Suppressor macrophage treated with lipopolysaccharide for 1 hour (primary cell): ENCODE measurements at regions not wholly inside any gene's neighbourhood (a gene's known extent, or its start where the extent isn't known, plus 50 kb on each side); places are given as distances from the start of the nearest gene placed in this dataset.
"Not testable (repeated sequence)": the region's sequence is repeated elsewhere in the genome, so short reads cannot be mapped to it uniquely, and the experiment has no call there.

Experiments used
- DNase-seq, 3 donors: peaks; one replicate each; pipeline ENCODE4 v3.0.0-alpha.2; 2020 to 2022

- not testable (repeated sequence) for DNase-seq
These were observed 254.5 kb upstream of the PLGLB1 start for GRCh38 chr2:87275974-87276629.

GRCh38 chr2:87276673-87277072, 255.0 kb upstream of the PLGLB1 start:
- not testable (repeated sequence) for DNase-seq

GRCh38 chr2:87277734-87278133, 256.1 kb upstream of the PLGLB1 start:
- DNase-seq, result not testable (repeated sequence)

DNA sequence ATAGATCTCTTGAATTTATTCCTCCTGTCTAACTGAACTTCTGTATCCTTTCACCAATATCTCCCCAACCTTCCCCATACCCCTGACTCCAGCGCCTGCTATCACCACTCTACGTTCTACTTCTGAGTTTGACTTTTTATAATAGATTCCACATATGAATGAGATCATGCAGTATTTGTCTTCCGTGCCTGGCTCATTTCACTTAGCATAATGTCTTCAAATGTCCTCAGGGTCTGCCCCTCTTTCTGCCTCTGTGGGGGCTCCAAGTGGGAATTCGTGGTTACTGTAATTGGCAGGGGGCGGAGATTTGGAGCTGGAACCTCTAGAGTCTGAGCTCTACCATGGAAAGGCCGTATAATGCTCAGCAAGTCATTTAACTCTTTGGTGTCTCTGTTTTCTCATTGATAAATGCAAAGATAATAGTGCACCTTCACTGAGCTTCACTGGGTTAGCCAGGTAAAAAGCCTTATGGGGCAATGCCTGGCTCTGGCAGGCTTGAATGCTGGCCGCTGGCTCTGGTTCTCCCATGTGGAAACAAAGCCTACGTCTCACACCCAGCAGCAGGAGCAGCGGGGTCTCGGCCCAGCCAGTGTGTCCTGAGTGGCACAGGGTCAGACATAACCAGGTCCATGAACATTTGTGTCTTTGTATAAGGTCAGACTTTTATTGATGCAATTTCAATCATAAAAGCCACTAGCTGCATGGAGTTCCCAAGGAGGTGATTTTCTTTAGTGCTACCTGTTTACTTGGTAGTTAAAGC, 259.1 kb upstream of the PLGLB1 start:
- DNase-seq, result not testable (repeated sequence)

- DNase-seq, result not testable (repeated sequence)
These were observed 262.3 kb upstream of the PLGLB1 start for GRCh38 chr2:87283735-87284470.

DNA sequence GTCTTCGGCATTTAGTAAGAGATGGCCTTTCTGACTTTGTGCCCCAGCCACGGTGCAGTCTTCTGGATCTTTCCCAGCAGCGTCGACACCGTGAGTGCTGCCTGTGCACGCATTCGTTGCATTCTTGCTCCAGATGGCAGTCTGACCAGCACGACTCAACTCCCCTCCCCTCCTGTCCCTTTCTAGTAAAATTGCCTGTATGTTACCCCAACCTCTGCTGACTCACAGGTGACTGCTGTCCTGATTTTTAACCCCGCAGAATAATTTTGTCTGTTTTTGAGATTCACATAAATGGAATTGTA, 262.8 kb upstream of the PLGLB1 start:
- DNase-seq, result not testable (repeated sequence)

DNA sequence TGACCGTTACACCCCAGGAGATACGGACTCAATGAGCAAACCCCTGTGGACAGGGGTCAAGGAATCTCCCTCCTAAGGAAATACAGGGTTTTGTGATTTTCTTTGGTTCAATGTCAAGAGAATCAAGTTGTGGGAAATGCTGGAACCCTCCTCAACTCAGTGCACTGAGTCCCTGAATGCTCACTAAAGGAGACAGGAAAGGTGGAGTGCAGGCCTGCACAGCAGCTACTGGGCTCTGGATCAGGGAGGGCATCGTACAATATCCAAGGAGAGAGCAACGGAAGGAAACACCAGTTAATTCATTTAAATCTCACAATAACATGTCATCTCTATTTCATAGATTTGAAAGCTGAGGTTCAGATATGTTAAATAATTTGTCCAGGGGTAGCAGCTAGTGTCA, 263.5 kb upstream of the PLGLB1 start:
- not testable (repeated sequence) for DNase-seq

DNA sequence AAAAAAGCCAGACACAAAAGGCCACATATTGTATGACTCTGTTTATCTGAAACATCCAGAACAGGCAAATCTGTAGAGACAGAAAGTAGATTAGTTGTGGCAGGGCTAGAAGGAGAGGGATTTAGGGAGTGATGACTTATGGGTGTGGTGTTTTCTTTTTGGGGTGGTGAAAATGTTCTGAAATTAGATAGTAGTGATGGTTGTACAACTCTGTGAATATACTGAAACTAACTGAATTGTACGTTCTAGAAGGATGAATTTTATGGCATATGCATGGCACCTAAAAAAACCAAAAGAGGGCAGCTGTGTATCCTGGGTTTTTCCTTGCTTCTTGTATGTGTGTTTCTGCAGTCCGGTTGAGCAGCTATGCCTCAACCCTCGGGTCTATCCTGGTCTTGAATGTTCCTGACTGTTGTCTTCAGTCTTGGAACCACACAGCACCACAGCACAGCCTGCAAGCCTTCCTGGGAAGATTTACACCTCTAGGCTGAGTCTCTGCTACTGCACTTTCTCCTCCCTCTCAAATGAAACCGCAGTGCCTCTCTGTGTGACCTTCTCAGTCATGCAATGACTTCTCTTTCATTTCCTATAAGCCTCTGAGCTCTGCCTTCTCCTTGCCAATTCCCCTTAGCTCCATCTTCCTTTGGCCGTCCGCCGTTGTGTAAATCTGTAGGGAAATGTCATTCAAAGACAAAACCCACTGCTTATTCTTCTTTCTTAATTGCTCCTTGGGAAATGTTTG, 269.1 kb upstream of the PLGLB1 start:
- DNase-seq, result not testable (repeated sequence)

- peak; percentile 45 to 78 (median 64) for DNase-seq
These were observed 270.0 kb upstream of the PLGLB1 start for GRCh38 chr2:87291400-87292200.

GRCh38 chr2:87293931-87294594, 272.4 kb upstream of the PLGLB1 start:
- not testable (repeated sequence) for DNase-seq

DNA sequence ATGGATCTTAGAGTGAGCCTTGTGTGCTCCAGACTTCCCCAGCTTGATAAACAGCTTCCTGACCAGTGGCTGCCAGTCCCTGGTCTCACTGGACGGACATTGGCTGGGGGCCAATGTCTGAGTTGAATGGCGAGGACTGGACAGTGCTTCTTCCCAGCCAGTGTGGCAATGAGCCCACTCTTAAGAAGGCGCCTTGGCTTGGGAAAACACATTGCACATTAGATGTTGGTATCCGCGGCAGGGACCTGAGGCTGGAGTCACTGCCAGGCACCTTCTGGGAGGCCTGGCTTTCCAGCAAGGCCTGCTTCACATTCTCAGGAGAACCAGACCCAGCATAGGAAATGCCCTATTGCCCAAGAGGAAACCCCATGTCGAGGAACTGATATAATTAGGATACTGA, 273.5 kb upstream of the PLGLB1 start:
- not testable (repeated sequence) for DNase-seq

- not testable (repeated sequence) for DNase-seq
These were observed 279.7 kb upstream of the PLGLB1 start for GRCh38 chr2:87301349-87301748.

GRCh38 chr2:87301871-87302270, 280.2 kb upstream of the PLGLB1 start:
- not testable (repeated sequence) for DNase-seq

GRCh38 chr2:87308621-87309020, 287.0 kb upstream of the PLGLB1 start:
- DNase-seq, result not testable (repeated sequence)

DNA sequence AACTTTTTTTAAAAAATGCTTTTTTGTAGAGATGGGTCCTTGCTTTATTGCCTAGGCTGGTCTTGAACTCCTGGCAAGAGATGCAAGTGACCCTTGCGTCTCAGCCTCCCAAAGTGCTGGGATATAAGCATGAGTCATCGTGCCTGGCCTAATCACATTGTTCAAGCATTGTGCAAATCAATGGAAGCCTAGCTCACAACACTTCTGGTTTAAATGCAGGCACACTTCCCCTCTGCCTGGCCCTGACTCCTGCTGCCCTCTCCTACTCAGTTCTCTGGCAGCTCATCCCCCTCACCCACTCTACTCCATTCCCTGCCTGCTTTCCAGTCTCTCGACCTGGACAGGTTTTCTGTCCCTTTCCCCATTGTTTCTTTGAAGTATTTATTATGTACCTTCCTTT, 288.1 kb upstream of the PLGLB1 start:
- DNase-seq, result not testable (repeated sequence)

DNA sequence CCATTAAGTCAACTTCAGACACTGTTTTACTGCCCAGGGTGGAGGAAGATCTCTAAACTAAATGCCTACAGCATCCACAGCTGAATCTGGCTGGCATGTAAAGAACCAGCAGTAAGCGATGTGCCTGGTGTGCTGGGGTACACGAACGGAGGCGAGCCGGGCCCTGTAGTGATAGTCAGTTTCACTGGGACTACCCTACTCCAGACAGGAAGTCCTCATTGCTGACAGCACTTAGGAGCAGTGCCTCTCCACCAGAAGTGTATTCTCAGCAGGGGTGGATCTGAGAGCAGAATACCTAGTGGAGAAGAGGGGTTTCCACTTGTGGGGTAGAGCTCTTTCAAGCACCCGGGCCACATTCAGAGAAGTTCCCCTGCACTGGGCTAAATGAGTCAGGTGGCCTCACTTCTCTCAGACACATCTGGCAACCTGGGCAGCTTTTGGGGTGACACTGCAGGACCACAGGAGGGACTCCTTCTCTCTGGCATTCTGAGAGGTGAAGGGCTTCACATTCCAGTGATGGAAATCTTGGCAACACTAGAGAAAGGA, 290.3 kb upstream of the PLGLB1 start:
- DNase-seq, result not testable (repeated sequence)

GRCh38 chr2:87314622-87315021, 293.0 kb upstream of the PLGLB1 start:
- not testable (repeated sequence) for DNase-seq

- not testable (repeated sequence) for DNase-seq
These were observed 293.7 kb upstream of the PLGLB1 start for GRCh38 chr2:87315183-87315902.

DNA sequence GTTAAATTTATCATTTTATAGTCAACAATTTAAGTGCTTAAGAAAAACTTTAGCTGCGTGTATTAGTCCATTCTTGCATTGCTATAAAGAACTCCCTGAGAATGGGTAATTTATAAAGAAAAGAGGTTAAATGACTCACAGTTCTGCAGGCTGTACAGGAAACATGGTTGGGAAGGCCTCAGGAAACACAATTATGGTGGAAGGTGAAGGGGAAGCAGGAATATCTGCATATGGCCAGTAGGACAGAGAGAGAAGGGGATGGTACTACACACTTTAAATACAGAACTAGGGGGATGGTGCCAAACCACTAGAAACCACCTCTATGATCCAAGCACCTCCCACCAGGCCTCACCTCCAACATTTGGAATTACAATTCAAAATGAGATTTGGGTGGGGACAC, 295.5 kb upstream of the PLGLB1 start:
- not testable (repeated sequence) for DNase-seq

DNA sequence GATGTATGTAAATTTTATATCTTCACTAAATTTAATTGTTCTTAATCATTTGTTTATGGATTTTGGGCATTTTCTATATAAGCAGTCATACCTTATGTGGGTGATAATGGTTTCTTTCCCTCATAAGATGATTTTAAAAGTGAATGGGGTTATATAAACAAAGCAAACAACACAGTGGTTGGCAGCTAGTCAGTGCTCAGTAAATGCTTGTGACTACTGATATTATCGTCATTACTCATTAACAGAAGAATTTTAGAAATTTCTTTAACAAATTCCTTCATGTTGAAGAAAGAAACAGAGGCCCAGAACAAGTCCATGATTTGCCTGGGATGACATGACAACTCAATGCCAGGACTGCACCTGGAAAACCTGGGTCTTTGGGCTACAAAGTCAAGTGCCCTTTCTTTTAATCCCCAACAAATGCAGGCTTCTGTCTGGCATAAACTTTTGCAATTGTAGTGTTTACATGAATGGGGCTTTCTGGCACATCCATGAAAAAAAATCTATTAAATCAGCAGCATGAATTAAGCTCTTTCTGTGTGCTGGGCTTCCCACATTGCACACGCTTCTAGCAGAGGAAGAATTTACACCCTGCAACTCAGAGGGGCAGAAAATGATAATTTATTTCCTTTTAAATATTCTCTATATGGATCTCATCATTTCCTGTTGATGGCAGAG, 297.3 kb upstream of the PLGLB1 start:
- DNase-seq, result not testable (repeated sequence)
